OCI-LY3 (cell line): ENCODE measurements at regions not wholly inside any gene's neighbourhood (a gene's known extent, or its start where the extent isn't known, plus 50 kb on each side); places are given as distances from the start of the nearest gene placed in this dataset.

Experiments
- H2AFZ ChIP-seq: fragments of 200-600, 300-600 bp; shearing (Covaris generic); 2 replicates; pipeline ENCODE4 v1.6.0; 2014; ENCODE audit warnings: antibody characterized with exemption, low read depth, low read length
- H3K27ac ChIP-seq: fragments of 200-600, 300-600 bp; sonication (generic); 2 replicates; pipeline ENCODE4 v1.5.1; 2014; ENCODE audit warnings: mild to moderate bottlenecking, low read length, moderate library complexity, mixed read lengths
- H3K27me3 ChIP-seq: fragments of 200-600, 300-600 bp; sonication (generic); 2 replicates; pipeline ENCODE4 v1.6.1; 2014; ENCODE audit warnings: low read depth, low read length, mixed read lengths
- H3K36me3 ChIP-seq: fragments of 200-600, 300-600 bp; sonication (generic); replicated peaks from 2 replicates; pipeline ENCODE3; 2014; ENCODE audit warnings: low read depth, low read length, mixed read lengths
- H3K4me1 ChIP-seq: fragments of 300-600, 200-600 bp; sonication (generic); 2 replicates; pipeline ENCODE4 v1.6.1; 2014; ENCODE audit warnings: low read length, mixed read lengths
- H3K4me2 ChIP-seq: fragments of 200-600, 300-600 bp; sonication (generic); 2 replicates; pipeline ENCODE4 v1.6.1; 2014; ENCODE audit warnings: low read length, mixed read lengths
- H3K4me3 ChIP-seq: fragments of 300-600, 200-600 bp; sonication (generic); 2 replicates; pipeline ENCODE4 v1.5.1; 2014; ENCODE audit warnings: antibody characterized with exemption, mild to moderate bottlenecking, low read length, moderate library complexity
- H3K79me2 ChIP-seq: fragments of 300-600, 200-600 bp; shearing (Covaris generic); 2 replicates; pipeline ENCODE4 v1.6.1; 2014; ENCODE audit warnings: mild to moderate bottlenecking, low read length, mixed read lengths
- H3K9ac ChIP-seq: fragments of 300-600, 200-600 bp; shearing (Covaris generic); 2 replicates; pipeline ENCODE4 v1.6.0; 2014; ENCODE audit warnings: mild to moderate bottlenecking, low read length, moderate library complexity
- H3K9me3 ChIP-seq: fragments of 200-600, 300-600 bp; shearing (Covaris generic); 2 replicates; pipeline ENCODE4 v1.6.1; 2014; ENCODE audit warnings: low read length, mixed read lengths; ENCODE audit not compliant: insufficient read depth
- H4K20me1 ChIP-seq: fragments of 200-600, 300-600 bp; sonication (generic); 2 replicates; pipeline ENCODE4 v1.6.1; 2016; ENCODE audit warnings: low read length, mixed read lengths; ENCODE audit not compliant: insufficient read depth
- EZH2phosphoT487 ChIP-seq: fragments of 200-600 bp; shearing (Covaris generic); IDR thresholded peaks from 2 replicates; pipeline ENCODE4 v1.6.1; 2018; ENCODE audit warnings: antibody characterized with exemption, mixed run types, low read depth
- TF ChIP-seq, protein P1 (sequence below): fragments of 200-600, 300-600 bp; sonication (generic); IDR thresholded peaks from 2 replicates; pipeline ENCODE4 v1.5.1; 2014; ENCODE audit warnings: antibody characterized with exemption, low read length, low read depth

DNA sequence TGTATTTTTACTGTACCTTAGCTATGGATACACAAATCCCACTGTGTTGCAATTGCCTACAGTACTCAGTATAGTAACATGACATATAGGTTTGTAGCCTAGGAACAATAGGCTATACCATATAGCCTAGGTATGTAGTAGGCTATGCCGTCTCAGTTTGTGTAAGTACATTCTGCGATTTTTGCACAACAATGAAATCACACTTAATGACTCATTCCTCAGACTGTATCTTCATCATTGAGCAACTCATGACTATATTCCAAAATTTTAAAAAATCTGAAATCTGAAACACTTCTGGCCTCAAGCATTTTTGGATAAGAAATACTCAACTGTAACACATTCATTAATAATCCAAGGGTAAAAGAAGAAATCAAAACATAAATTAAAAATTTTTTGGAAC lies 666.8 kb upstream of the GRAMD2B start:
- Histone ChIP-seq H3K4me2 (no peak overlapping the region), H3K9ac (no peak overlapping the region), H3K4me3 (no peak overlapping the region), H3K36me3 (no peaks in the 10 kb centered on the region), H3K9me3 (no peaks in the 10 kb centered on the region), H4K20me1 (no peaks in the 10 kb centered on the region), H3K27me3 (no peaks in the 10 kb centered on the region), H3K79me2 (no peaks in the 10 kb centered on the region), H2AFZ (no peak overlapping the region), H3K4me1 (no peaks in the 10 kb centered on the region), H3K27ac (no peak overlapping the region)
- TF ChIP-seq, protein P1, sequence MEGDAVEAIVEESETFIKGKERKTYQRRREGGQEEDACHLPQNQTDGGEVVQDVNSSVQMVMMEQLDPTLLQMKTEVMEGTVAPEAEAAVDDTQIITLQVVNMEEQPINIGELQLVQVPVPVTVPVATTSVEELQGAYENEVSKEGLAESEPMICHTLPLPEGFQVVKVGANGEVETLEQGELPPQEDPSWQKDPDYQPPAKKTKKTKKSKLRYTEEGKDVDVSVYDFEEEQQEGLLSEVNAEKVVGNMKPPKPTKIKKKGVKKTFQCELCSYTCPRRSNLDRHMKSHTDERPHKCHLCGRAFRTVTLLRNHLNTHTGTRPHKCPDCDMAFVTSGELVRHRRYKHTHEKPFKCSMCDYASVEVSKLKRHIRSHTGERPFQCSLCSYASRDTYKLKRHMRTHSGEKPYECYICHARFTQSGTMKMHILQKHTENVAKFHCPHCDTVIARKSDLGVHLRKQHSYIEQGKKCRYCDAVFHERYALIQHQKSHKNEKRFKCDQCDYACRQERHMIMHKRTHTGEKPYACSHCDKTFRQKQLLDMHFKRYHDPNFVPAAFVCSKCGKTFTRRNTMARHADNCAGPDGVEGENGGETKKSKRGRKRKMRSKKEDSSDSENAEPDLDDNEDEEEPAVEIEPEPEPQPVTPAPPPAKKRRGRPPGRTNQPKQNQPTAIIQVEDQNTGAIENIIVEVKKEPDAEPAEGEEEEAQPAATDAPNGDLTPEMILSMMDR: no peak
- no peak for TF ChIP-seq EZH2phosphoT487

DNA sequence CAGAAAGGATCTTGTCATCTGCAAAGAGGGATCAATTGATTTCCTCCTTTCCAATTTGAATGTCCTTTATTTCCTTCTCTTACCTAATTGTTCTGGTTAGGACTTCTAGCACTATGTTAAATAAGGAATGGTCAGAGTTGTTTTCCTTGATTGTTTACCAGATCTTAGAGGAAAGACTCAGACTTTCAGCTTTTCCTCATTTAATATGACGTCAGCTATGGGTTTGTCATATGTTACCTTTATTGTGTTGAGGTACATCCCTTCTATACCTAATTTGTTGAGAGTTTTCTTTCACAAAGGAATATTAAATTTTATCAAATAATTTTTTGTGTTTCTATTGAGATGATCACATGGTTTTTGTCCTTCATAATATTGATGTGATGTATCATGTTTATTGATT lies 656.5 kb upstream of the GRAMD2B start:
- H3K27me3 ChIP-seq: no peaks in the 10 kb centered on the region
- H3K79me2 ChIP-seq: no peaks in the 10 kb centered on the region
- TF ChIP-seq, protein P1: no peak
- H3K4me1 ChIP-seq: no peaks in the 10 kb centered on the region
- no peaks in the 10 kb centered on the region for H3K36me3 ChIP-seq
- H3K4me3 ChIP-seq: no peak overlapping the region
- no peak overlapping the region for H3K9ac ChIP-seq
- no peaks in the 10 kb centered on the region for H3K9me3 ChIP-seq
- H2AFZ ChIP-seq: no peak overlapping the region
- no peak overlapping the region for H3K27ac ChIP-seq
- H3K4me2 ChIP-seq: no peak overlapping the region
- no peaks in the 10 kb centered on the region for H4K20me1 ChIP-seq

DNA sequence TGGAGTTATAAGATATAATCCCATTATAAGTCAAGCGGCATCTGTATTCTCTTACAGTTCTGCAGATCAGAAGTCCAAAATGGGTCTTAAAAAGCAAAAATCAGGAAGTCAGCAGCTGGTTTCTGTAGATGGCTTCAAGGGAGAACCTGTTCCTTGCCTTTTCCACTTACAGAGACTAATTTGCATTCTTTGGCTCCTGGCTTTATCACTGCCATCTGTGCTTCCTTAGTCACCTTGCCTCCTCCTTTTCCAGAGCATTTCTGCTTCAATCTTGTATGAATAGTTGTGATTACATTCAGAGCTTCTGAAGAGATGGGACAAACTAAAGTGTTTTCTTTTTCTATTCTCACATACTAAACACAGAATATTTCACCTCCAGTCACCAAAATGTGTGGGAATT lies 647.3 kb upstream of the GRAMD2B start:
- no peaks in the 10 kb centered on the region for H3K9me3 ChIP-seq
- H3K9ac ChIP-seq: no peak overlapping the region
- no peak overlapping the region for H2AFZ ChIP-seq
- H3K27me3 ChIP-seq: no peaks in the 10 kb centered on the region
- H3K79me2 ChIP-seq: no peaks in the 10 kb centered on the region
- H3K4me1 ChIP-seq: no peaks in the 10 kb centered on the region
- no peaks in the 10 kb centered on the region for H4K20me1 ChIP-seq
- H3K27ac ChIP-seq: no peak overlapping the region
- no peaks in the 10 kb centered on the region for H3K36me3 ChIP-seq
- TF ChIP-seq, protein P1: no peak
- no peak for TF ChIP-seq EZH2phosphoT487
- no peak overlapping the region for H3K4me3 ChIP-seq
- H3K4me2 ChIP-seq: no peak overlapping the region

DNA sequence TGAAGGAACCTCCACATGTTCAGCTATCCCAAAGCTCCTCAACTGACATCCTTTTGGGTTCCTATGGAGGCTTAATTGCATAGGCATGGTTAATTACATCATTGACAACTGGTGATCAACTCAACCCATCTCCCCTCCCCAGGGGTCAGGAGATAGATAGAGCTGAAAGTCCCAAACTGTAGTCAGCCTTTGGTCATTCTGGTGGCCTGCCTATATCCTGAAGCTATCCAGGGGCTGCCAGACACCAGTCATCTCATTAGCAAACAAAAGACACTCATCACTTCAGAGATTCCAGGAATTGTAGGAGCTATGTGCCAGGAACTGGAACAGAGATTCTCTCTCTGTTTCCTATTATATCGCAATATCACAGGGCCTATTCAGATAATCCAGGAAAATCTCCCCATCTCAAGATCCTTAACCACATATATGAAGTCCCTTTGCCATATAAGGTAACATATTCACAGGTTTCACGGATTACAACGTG lies 646.5 kb upstream of the GRAMD2B start:
- Histone ChIP-seq H3K27me3 (no peaks in the 10 kb centered on the region), H3K4me2 (no peak overlapping the region), H3K27ac (no peak overlapping the region), H4K20me1 (no peaks in the 10 kb centered on the region), H3K9me3 (no peaks in the 10 kb centered on the region), H3K79me2 (no peaks in the 10 kb centered on the region), H3K36me3 (no peaks in the 10 kb centered on the region), H3K4me3 (no peak overlapping the region), H3K4me1 (no peaks in the 10 kb centered on the region), H3K9ac (no peak overlapping the region), H2AFZ (no peak overlapping the region)
- TF ChIP-seq, protein P1: no peak
- TF ChIP-seq EZH2phosphoT487: no peak
